Loucy (cell line): ENCODE measurements at regions not wholly inside any gene's neighbourhood (a gene's known extent, or its start where the extent isn't known, plus 50 kb on each side); places are given as distances from the start of the nearest gene placed in this dataset.

Experiments
- CTCF ChIP-seq: fragments of 200-600 bp; sonication (generic); conservative IDR thresholded peaks from 2 replicates; pipeline ENCODE4 v1.5.1; 2014; ENCODE audit warnings: mild to moderate bottlenecking, antibody characterized with exemption, low read length
- EZH2phosphoT487 ChIP-seq: fragments of 200-600 bp; IDR thresholded peaks from 2 replicates; pipeline ENCODE4 v1.6.1; 2018; ENCODE audit warnings: antibody characterized with exemption, mild to moderate bottlenecking, moderate library complexity, borderline replicate concordance

DNA sequence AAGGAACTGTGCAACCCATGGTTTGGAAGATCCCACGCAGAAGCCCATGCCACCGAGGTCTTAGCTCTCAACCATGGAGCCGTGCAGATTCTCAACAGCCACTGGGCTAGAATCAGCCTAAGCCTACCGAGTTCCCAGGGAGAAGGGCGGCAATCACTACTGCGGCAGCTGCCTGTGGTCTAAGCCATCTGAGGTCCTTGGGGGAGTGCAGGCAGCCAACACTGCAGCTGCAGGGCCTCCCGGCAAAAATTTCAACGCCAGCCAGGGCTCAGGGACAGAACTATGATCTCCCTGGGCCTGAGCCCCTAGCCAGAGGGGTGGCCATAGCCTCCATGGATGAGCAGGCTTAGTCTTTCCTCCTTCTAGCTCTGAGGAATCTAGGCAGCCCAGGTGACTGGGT lies 156.8 kb upstream of the CLEC14A start:
- no peak for TF ChIP-seq CTCF
- no peak for TF ChIP-seq EZH2phosphoT487
